MM.1S (cell line): ENCODE measurements at regions not wholly inside any gene's neighbourhood (a gene's known extent, or its start where the extent isn't known, plus 50 kb on each side); places are given as distances from the start of the nearest gene placed in this dataset.
"Not testable (repeated sequence)": the region's sequence is repeated elsewhere in the genome, so short reads cannot be mapped to it uniquely, and the experiment has no call there.

ENCODE experiments used
- EZH2 ChIP-seq: fragments of 300-600 bp; sonication (generic); optimal IDR thresholded peaks from 2 replicates; pipeline ENCODE3; 2017; ENCODE audit warnings: low read depth, mild to moderate bottlenecking, antibody characterized with exemption, low read length, mixed read lengths
- EZH2phosphoT487 ChIP-seq: fragments of 300-600 bp; sonication (generic); IDR thresholded peaks from 2 replicates; pipeline ENCODE4 v1.6.1; 2018; ENCODE audit warnings: antibody characterized with exemption, low read length
- TF ChIP-seq, protein P1 (sequence below): fragments of 300-600 bp; sonication (generic); IDR thresholded peaks from 2 replicates; pipeline ENCODE4 v1.5.1; 2016; ENCODE audit warnings: antibody characterized with exemption, low read length, mixed read lengths

DNA sequence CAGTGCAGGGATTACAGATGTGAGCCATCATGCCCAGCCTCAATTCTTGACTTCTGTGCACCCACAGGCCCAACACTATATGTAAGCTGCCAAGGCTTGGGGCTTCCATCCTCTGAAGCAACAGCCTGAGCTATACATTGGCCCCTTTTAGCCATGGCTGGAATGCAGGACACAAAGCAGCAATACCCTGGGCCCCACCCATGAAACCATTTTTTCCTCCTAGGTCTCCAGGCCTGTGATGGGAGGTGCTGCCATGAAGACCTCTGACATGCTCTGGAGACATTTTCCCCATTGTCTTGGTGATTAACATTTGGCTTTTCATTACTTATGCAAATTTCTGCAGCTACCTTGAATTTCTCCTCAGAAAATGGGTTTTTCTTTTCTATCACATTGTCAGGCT is 109.1 kb upstream of the CHRDL1 start:
- not testable (repeated sequence) for TF ChIP-seq EZH2phosphoT487, EZH2
- TF ChIP-seq, protein P1, sequence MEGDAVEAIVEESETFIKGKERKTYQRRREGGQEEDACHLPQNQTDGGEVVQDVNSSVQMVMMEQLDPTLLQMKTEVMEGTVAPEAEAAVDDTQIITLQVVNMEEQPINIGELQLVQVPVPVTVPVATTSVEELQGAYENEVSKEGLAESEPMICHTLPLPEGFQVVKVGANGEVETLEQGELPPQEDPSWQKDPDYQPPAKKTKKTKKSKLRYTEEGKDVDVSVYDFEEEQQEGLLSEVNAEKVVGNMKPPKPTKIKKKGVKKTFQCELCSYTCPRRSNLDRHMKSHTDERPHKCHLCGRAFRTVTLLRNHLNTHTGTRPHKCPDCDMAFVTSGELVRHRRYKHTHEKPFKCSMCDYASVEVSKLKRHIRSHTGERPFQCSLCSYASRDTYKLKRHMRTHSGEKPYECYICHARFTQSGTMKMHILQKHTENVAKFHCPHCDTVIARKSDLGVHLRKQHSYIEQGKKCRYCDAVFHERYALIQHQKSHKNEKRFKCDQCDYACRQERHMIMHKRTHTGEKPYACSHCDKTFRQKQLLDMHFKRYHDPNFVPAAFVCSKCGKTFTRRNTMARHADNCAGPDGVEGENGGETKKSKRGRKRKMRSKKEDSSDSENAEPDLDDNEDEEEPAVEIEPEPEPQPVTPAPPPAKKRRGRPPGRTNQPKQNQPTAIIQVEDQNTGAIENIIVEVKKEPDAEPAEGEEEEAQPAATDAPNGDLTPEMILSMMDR: not testable (repeated sequence)
